ENCODE measurements at regions not wholly inside any gene's neighbourhood (a gene's known extent, or its start where the extent isn't known, plus 50 kb on each side); places are given as distances from the start of the nearest gene placed in this dataset.

- no peak for TF ChIP-seq GATA2 (IDR thresholded peaks at IDR 0.05; ENCODE audit: low read depth, low read length)
- no peak for TF ChIP-seq GATA3 (IDR thresholded peaks at IDR 0.05; ENCODE audit: low read depth, low read length)
Measured at GRCh38 chr7:79912213-79912633, 222.4 kb upstream of the GNAI1 start.

All from SH-SY5Y (cell line).